Adrenal gland (tissue), 5 donors: ENCODE measurements at regions not wholly inside any gene's neighbourhood (a gene's known extent, or its start where the extent isn't known, plus 50 kb on each side); places are given as distances from the start of the nearest gene placed in this dataset.

Experiments used
- POLR2A ChIP-seq, 2 donors: fragments of 450-650 bp; IDR thresholded peaks; one replicate each; pipeline ENCODE4 v1.6.1; 2017; ENCODE audit warnings: antibody characterized with exemption in 2 of 2, mild to moderate bottlenecking in 2 of 2, moderate library complexity in 1 of 2
- TF ChIP-seq, protein P1 (sequence below), 6 experiments: fragments of 450-650 bp in 4 of 6; fragments of 200-600 bp in 2 of 6; sonication (generic) in 1 of 6; IDR thresholded peaks; 1 replicate in 5 of 6; 2 replicates in 1 of 6; pipeline versions ENCODE4 v1.5.1 to v1.8.0; 2016 to 2021; ENCODE audit warnings: antibody characterized with exemption in 6 of 6, mild to moderate bottlenecking in 2 of 6, moderate library complexity in 1 of 6
- donor health status: DM: no; HTN: no; CAD: no.

DNA sequence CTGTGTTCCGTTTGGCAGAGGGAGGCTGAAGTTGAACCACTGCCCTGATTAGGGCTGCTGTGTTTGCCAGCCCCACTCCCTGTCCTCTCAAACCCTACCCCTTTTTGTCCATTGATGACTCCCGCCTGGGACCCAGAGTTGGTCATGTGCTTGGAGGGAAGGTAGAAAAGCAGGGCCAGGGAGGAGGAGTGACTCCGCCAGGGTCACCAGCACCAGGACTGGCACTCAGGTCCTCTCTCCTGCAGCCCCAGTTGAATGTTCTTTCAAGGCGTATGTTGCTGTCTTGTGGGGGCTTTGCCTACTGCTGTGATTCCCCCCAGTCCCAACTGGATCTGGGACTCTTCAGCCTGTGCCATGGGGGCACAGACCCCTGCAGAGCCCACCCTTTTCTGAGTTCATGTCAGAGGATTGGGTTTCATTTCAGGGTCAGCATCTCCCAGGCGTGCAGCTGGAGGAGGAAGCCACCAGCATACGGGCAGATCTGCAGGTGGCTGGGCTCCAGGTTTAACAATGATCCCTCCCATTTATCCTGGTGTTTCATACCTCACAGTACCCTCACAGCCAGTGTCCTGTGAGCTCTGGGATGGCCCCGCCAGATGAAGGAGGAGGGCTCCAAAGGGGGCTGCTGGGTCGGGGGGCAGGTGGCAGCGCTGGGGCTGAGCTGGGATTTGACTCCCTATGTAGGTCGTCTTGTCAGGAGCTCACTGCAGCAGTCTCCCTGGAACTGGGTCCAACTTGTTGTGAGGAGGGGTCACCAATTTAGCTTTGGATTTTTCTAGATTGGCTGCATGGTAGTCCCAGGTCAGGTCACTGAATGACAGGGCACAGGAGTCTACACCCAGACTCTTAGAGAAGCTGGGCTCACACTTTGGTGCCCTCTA is 55.7 kb downstream of the MSX1 start:
- TF ChIP-seq POLR2A (IDR thresholded peaks at IDR 0.05): no peak
- TF ChIP-seq, protein P1, sequence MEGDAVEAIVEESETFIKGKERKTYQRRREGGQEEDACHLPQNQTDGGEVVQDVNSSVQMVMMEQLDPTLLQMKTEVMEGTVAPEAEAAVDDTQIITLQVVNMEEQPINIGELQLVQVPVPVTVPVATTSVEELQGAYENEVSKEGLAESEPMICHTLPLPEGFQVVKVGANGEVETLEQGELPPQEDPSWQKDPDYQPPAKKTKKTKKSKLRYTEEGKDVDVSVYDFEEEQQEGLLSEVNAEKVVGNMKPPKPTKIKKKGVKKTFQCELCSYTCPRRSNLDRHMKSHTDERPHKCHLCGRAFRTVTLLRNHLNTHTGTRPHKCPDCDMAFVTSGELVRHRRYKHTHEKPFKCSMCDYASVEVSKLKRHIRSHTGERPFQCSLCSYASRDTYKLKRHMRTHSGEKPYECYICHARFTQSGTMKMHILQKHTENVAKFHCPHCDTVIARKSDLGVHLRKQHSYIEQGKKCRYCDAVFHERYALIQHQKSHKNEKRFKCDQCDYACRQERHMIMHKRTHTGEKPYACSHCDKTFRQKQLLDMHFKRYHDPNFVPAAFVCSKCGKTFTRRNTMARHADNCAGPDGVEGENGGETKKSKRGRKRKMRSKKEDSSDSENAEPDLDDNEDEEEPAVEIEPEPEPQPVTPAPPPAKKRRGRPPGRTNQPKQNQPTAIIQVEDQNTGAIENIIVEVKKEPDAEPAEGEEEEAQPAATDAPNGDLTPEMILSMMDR (IDR thresholded peaks at IDR 0.05): no peak
